Lung (tissue), 11 donors: ENCODE measurements at regions not wholly inside any gene's neighbourhood (a gene's known extent, or its start where the extent isn't known, plus 50 kb on each side); places are given as distances from the start of the nearest gene placed in this dataset.

Experiments used
- ATAC-seq: fragments of 200-7000 bp; cut with Tn5 transposase; one replicate; pipeline ENCODE4 v1.9.1; 2020; ENCODE audit warnings: moderate number of reproducible peaks; ENCODE audit not compliant: insufficient read depth, low FRiP score
- DNase-seq, 3 donors: peaks; one replicate each; pipeline ENCODE4 v3.0.0-alpha.2; 2013 to 2017
- H3K27ac ChIP-seq, 2 donors: one replicate each; pipeline ENCODE4 v1.5.1; 2013; ENCODE audit warnings: mild to moderate bottlenecking in 2 of 2, moderate library complexity in 2 of 2, control low read depth in 1 of 2, inconsistent platforms in 1 of 2, low read depth in 1 of 2, low read length in 1 of 2
- H3K27me3 ChIP-seq, 3 donors: one replicate each; pipeline ENCODE4 v1.5.1; 2013; ENCODE audit warnings: low read length in 2 of 3; ENCODE audit not compliant: control insufficient read depth in 3 of 3, insufficient read depth in 3 of 3
- H3K36me3 ChIP-seq, 4 donors: one replicate each; pipeline ENCODE4 v1.5.1; 2013; ENCODE audit warnings: low read length in 4 of 4, mild to moderate bottlenecking in 1 of 4, moderate library complexity in 1 of 4; ENCODE audit not compliant: control insufficient read depth in 4 of 4, insufficient read depth in 4 of 4
- H3K4me1 ChIP-seq, 5 donors: one replicate each; pipeline ENCODE4 v1.5.1; 2013; ENCODE audit warnings: low read length in 5 of 5, mild to moderate bottlenecking in 2 of 5, moderate library complexity in 1 of 5; ENCODE audit not compliant: control insufficient read depth in 5 of 5, insufficient read depth in 5 of 5
- H3K4me3 ChIP-seq: one replicate; pipeline ENCODE4 v1.5.1; 2013; ENCODE audit warnings: mild to moderate bottlenecking, control low read depth, moderate library complexity
- H3K9ac ChIP-seq, 2 donors: one replicate each; pipeline ENCODE4 v1.5.1; 2013; ENCODE audit warnings: low read length in 2 of 2, control low read depth in 1 of 2; ENCODE audit not compliant: insufficient read depth in 1 of 2
- H3K9me3 ChIP-seq, 4 donors: one replicate each; pipeline ENCODE4 v1.5.1; 2013; ENCODE audit warnings: low read length in 3 of 4, mild to moderate bottlenecking in 1 of 4, moderate library complexity in 1 of 4; ENCODE audit not compliant: control insufficient read depth in 4 of 4, insufficient read depth in 3 of 4
- WGBS, 2 donors: extraction: QIAGEN DNeasy Blood & Tissue Kit; methylation state at CpG; one replicate each; pipeline ENCODE4 v1.1.7; 2013; 5-methylcytosine and 5-hydroxymethylcytosine counted together
- TF ChIP-seq, protein P1 (sequence below): IDR thresholded peaks from 2 replicates; pipeline ENCODE4 v1.5.1; 2012; ENCODE audit warnings: mild to moderate bottlenecking; ENCODE audit errors: control extremely low read depth, extremely low read depth
- donor health status: control.
- donor health status: control.
- donor health status: Bipolar disorder and iron deficiency.
- donor health status: healthy.
- donor health status: DM: yes; HTN: yes; CAD: no.

DNA sequence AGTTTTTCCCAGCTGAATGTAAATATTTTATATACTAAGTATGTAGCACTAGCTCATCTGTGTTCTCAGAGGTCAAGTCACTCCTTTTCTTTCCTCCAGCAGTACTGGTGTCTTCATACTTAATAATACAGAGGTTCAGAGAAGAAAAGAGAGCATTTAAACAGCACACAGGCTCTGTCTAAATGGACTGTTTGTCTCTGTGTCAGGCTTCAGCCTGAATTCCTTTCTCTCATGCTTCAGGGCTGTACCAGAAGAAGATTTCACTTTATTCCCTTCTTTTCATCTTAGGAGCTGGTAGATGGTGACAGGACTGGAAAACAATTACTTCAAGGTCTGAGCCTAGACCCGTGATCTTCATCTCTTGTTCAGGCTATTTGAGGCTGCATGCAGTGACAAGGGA lies 51.4 kb upstream of the LYZL2 start:
- peaks cover 0 to 3% (median under 1%) of the 10 kb centered on the region in 4 donors for H3K9me3 ChIP-seq
- DNase-seq (no peak), ATAC-seq (no peak)
- H3K4me1 ChIP-seq = no peaks in the 10 kb centered on the region
- H3K9ac ChIP-seq = no peak overlapping the region
- no peak overlapping the region for H3K27ac ChIP-seq
- H3K36me3 ChIP-seq = no peaks in the 10 kb centered on the region
- TF ChIP-seq, protein P1, sequence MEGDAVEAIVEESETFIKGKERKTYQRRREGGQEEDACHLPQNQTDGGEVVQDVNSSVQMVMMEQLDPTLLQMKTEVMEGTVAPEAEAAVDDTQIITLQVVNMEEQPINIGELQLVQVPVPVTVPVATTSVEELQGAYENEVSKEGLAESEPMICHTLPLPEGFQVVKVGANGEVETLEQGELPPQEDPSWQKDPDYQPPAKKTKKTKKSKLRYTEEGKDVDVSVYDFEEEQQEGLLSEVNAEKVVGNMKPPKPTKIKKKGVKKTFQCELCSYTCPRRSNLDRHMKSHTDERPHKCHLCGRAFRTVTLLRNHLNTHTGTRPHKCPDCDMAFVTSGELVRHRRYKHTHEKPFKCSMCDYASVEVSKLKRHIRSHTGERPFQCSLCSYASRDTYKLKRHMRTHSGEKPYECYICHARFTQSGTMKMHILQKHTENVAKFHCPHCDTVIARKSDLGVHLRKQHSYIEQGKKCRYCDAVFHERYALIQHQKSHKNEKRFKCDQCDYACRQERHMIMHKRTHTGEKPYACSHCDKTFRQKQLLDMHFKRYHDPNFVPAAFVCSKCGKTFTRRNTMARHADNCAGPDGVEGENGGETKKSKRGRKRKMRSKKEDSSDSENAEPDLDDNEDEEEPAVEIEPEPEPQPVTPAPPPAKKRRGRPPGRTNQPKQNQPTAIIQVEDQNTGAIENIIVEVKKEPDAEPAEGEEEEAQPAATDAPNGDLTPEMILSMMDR = no peak
- 84 to 89% methylated on average over 1 of the region's 1 CpG for WGBS, 2 donors
- no peak overlapping the region for H3K4me3 ChIP-seq
- H3K27me3 ChIP-seq = peaks cover 0 to 8% (median 0%) of the 10 kb centered on the region in 3 donors
